GM21526 (cell line): ENCODE measurements at regions not wholly inside any gene's neighbourhood (a gene's known extent, or its start where the extent isn't known, plus 50 kb on each side); places are given as distances from the start of the nearest gene placed in this dataset.

ENCODE experiments used
- ATAC-seq: cut with Tn5 transposase; IDR thresholded peaks from one replicate; pipeline ENCODE4 v1.9.1; 2021; ENCODE audit warnings: moderate library complexity; ENCODE audit not compliant: unreplicated experiment, low FRiP score

GRCh38 chr13:44165889-44166496, 207.6 kb upstream of the SERP2 start:
- no peak for ATAC-seq

- no peak for ATAC-seq
These were observed 204.4 kb upstream of the SERP2 start for GRCh38 chr13:44169018-44169911.

GRCh38 chr13:44170731-44171130, 202.9 kb upstream of the SERP2 start:
- no peak for ATAC-seq

- ATAC-seq = no peak
These were observed 202.5 kb upstream of the SERP2 start for GRCh38 chr13:44171156-44171555.

GRCh38 chr13:44171861-44172260, 201.8 kb upstream of the SERP2 start:
- ATAC-seq = no peak

GRCh38 chr13:44172281-44172810, 201.3 kb upstream of the SERP2 start:
- no peak for ATAC-seq

GRCh38 chr13:44174769-44175425, 198.7 kb upstream of the SERP2 start:
- no peak for ATAC-seq

GRCh38 chr13:44176173-44176572, 197.5 kb upstream of the SERP2 start:
- no peak for ATAC-seq

GRCh38 chr13:44180876-44181536, 192.6 kb upstream of the SERP2 start:
- ATAC-seq = no peak

- no peak for ATAC-seq
These were observed 191.7 kb upstream of the SERP2 start for GRCh38 chr13:44181931-44182330.

- no peak for ATAC-seq
These were observed 188.9 kb upstream of the SERP2 start for GRCh38 chr13:44184740-44185139.

GRCh38 chr13:44188257-44188656, 185.4 kb upstream of the SERP2 start:
- no peak for ATAC-seq

GRCh38 chr13:44189085-44189484, 184.5 kb upstream of the SERP2 start:
- ATAC-seq = no peak

- ATAC-seq = no peak
These were observed 182.5 kb upstream of the SERP2 start for GRCh38 chr13:44191103-44191502.

GRCh38 chr13:44191504-44192171, 182.0 kb upstream of the SERP2 start:
- ATAC-seq = no peak

GRCh38 chr13:44193731-44194130, 179.9 kb upstream of the SERP2 start:
- no peak for ATAC-seq

GRCh38 chr13:44195245-44195644, 178.4 kb upstream of the SERP2 start:
- no peak for ATAC-seq

GRCh38 chr13:44196196-44196751, 177.3 kb upstream of the SERP2 start:
- no peak for ATAC-seq

- peak; percentile 90 for ATAC-seq
These were observed 175.5 kb upstream of the SERP2 start for GRCh38 chr13:44197791-44198770.
